Mucosa of rectum (tissue), 2 donors: ENCODE measurements at regions not wholly inside any gene's neighbourhood (a gene's known extent, or its start where the extent isn't known, plus 50 kb on each side); places are given as distances from the start of the nearest gene placed in this dataset.

Source experiments
- H3K27ac ChIP-seq, 2 donors: one replicate each; pipeline ENCODE4 v1.7.0; 2013; ENCODE audit warnings: inconsistent platforms in 2 of 2, low read depth in 2 of 2, low read length in 2 of 2
- H3K27me3 ChIP-seq, 2 donors: one replicate each; pipeline ENCODE4 v1.7.0; 2013; ENCODE audit warnings: low read length in 2 of 2; ENCODE audit not compliant: control insufficient read depth in 2 of 2, insufficient read depth in 2 of 2
- H3K36me3 ChIP-seq, 2 donors: one replicate each; pipeline ENCODE4 v1.7.0; 2013; ENCODE audit warnings: low read length in 2 of 2; ENCODE audit not compliant: control insufficient read depth in 2 of 2, insufficient read depth in 2 of 2
- H3K4me1 ChIP-seq, 2 donors: one replicate each; pipeline ENCODE4 v1.7.0; 2013; ENCODE audit warnings: low read length in 2 of 2, mild to moderate bottlenecking in 1 of 2; ENCODE audit not compliant: control insufficient read depth in 2 of 2, insufficient read depth in 2 of 2
- H3K4me3 ChIP-seq, 2 donors: one replicate each; pipeline ENCODE4 v1.7.0; 2013; ENCODE audit warnings: low read length in 2 of 2
- H3K9ac ChIP-seq, 2 donors: one replicate each; pipeline ENCODE4 v1.7.0; 2013; ENCODE audit warnings: low read length in 2 of 2, low read depth in 1 of 2, mild to moderate bottlenecking in 1 of 2
- H3K9me3 ChIP-seq, 2 donors: one replicate each; pipeline ENCODE4 v1.7.0; 2013; ENCODE audit warnings: low read length in 2 of 2; ENCODE audit not compliant: control insufficient read depth in 2 of 2
- donor health status: healthy.
- donor health status: Normal muscosa, but diverticular disease.

DNA sequence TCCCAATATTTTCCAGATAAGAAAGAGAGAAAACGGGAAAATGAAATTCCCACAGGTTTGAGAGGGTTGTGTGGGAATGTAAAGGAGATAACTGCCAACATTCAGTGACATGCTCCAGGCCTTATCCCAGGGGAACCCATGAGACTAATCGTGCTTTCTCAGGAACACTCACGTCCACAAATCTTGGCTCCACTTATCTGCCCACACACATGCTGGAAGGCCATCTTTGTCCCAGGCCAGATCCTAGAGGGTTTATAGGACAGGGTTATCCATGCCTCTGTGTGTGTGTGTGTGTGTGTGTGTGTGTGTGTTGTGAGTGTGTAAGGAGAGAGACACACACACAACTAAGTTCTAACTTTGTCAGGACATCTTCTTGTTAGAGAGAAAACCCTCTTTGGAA, 182.2 kb upstream of the E2F7 start:
- H3K27ac ChIP-seq: no peak overlapping the region
- no peaks in the 10 kb centered on the region for H3K27me3 ChIP-seq
- peaks cover 0 to 3% of the 10 kb centered on the region in 2 donors for H3K4me1 ChIP-seq
- H3K9ac ChIP-seq: no peak overlapping the region
- H3K4me3 ChIP-seq: no peak overlapping the region
- no peaks in the 10 kb centered on the region for H3K9me3 ChIP-seq
- no peaks in the 10 kb centered on the region for H3K36me3 ChIP-seq

DNA sequence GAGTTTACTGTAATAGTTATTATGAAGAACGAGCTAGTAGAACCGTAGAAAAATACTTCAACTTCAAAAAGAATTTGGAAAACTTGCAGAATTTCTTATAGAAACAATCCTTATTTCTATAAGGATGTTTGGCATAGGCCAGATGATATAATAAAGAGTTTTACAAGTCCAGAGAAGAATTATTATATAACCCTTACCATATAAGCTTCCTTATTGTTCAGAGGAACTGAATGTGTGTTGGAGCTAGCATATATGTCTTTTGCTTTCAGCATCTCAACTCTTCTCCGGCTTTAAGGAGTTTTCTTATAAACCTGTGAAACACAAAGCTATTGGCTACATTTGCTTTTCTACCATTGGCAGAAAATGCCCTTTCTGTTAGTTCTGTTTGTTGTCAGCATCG, 178.0 kb upstream of the E2F7 start:
- Histone ChIP-seq H3K9me3 (no peaks in the 10 kb centered on the region), H3K27ac (no peak overlapping the region), H3K4me3 (peak overlapping the region; percentile 38 to 44), H3K27me3 (no peaks in the 10 kb centered on the region), H3K9ac (no peak overlapping the region), H3K36me3 (no peaks in the 10 kb centered on the region), H3K4me1 (peaks cover 0 to 3% of the 10 kb centered on the region in 2 donors)

DNA sequence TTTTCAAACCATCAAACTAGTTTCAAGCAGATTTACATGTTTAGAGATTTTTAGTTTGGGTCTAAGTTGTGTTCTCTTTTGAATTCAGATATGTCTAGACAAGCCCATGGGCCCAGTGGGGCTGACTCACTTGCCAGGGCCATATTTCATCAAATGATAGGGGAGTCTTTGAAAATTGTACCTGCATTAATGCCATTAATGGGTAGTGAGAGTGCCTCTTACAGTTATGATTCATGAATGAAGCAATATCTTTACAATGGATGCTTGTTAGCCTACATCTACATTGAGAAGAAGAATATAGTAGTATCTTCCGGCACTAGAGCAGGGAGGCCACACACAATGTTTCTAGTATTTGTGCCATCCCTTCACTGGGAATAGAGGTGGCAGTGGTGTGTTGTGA, 174.2 kb upstream of the E2F7 start:
- Histone ChIP-seq H3K36me3 (no peaks in the 10 kb centered on the region), H3K27me3 (no peaks in the 10 kb centered on the region), H3K4me1 (peaks cover 0 to 8% of the 10 kb centered on the region in 2 donors), H3K27ac (no peak overlapping the region), H3K4me3 (no peak overlapping the region), H3K9me3 (no peaks in the 10 kb centered on the region), H3K9ac (no peak overlapping the region)

DNA sequence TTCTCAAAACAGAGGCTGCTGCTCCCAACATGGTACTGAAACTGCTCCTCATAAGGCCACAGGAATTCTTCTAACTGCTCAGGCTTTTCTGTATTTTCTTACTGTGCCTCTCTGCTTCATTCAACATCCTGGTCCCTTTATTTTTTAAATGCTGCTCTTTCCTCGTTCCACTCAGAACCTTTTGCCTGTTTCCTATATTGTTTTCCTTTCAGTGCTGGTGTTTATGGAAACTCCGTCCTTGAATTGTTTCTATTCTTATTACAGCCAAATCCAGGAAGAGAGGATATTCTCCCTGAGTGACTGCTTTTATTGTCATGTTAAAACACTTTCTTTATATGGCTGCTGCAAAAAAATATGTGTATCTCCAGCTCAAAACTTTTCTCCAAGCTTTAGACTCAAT, 173.0 kb upstream of the E2F7 start:
- Histone ChIP-seq H3K36me3 (no peaks in the 10 kb centered on the region), H3K27me3 (no peaks in the 10 kb centered on the region), H3K4me1 (peaks cover 0 to 8% of the 10 kb centered on the region in 2 donors), H3K9me3 (no peaks in the 10 kb centered on the region), H3K4me3 (no peak overlapping the region), H3K9ac (no peak overlapping the region), H3K27ac (no peak overlapping the region)

DNA sequence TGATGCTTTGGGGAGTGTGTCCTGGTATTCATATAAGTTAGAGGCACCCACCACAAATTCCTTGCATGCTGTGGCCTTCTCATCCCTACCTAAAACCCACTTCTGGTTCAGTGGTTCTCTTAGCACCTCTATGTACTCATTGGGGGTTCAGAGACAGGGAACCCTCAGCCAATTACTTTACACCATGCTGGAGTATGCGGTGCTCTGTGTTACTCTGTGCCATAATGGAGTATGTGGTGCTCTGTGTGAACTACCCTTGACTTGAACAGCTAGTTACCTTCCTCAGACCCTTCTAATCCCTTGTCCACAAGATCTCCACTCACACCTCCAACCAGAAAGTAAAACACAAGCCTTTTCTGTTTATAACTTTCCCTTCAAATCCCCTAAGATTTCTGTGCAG, 172.5 kb upstream of the E2F7 start:
- Histone ChIP-seq H3K4me3 (no peak overlapping the region), H3K27me3 (no peaks in the 10 kb centered on the region), H3K36me3 (no peaks in the 10 kb centered on the region), H3K9me3 (no peaks in the 10 kb centered on the region), H3K9ac (no peak overlapping the region), H3K4me1 (peaks cover 0 to 8% of the 10 kb centered on the region in 2 donors), H3K27ac (no peak overlapping the region)

DNA sequence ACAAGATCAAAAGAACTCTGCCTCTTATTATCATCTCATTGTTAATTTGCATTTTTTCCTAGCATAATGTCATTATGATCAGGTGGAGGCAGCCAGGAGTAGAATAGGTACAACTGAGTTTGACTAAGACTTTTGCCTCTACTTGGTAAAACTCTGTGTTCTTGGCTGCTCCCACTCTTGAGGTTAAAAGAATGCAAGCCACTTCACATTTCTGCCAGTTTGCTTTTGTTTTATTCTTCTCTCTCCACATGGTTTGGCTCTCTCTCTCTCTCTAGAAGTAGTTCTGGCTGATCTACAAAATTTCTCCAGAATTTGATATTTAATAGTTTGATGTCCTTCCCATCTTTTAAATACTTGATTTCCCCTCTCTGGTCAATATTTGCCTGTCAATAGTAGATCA, 170.7 kb upstream of the E2F7 start:
- no peak overlapping the region for H3K9ac ChIP-seq
- H3K9me3 ChIP-seq: no peaks in the 10 kb centered on the region
- peaks cover 0 to 5% of the 10 kb centered on the region in 2 donors for H3K4me1 ChIP-seq
- H3K27me3 ChIP-seq: no peaks in the 10 kb centered on the region
- H3K27ac ChIP-seq: no peak overlapping the region
- no peaks in the 10 kb centered on the region for H3K36me3 ChIP-seq
- H3K4me3 ChIP-seq: no peak overlapping the region

DNA sequence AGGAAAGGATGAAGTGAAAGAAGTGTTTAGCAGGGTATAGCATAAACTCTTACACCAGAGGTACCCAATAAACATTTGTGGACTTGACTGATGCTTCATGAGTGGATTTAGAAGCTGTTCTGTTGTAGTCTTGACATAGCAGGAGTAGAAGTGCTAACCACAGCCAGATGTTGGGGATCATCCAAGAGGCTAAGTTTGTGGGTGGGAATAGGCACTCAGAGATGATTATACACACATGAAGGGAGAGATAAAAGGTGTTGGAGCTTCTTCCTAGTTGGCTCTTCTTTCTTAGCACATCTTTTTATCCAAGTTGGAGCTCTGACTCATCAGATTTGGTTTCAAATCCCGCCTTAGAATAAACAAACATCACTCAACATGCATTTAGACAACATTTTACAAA, 166.7 kb upstream of the E2F7 start:
- no peaks in the 10 kb centered on the region for H3K4me1 ChIP-seq
- no peak overlapping the region for H3K4me3 ChIP-seq
- no peaks in the 10 kb centered on the region for H3K36me3 ChIP-seq
- no peaks in the 10 kb centered on the region for H3K27me3 ChIP-seq
- no peaks in the 10 kb centered on the region for H3K9me3 ChIP-seq
- H3K9ac ChIP-seq: no peak overlapping the region
- no peak overlapping the region for H3K27ac ChIP-seq

DNA sequence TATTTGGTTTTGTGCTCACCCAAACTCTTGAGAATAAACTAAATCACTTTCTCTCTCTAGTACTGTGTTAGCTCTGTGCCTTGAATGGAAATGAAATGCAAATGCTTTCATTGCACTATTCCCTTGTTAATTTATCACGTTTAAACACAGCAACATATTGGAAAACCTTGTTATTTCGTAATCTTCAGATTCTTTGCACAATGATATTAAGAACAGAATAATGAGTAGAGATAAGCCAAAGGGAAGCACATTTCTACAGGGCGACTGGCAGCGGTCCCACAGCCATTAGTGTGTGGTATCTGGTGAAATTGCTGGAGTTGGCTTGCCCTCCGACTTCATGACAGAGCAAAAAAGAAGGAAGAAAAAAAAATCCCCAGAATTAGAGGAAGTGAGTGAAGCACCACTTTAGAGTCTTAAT, 166.1 kb upstream of the E2F7 start:
- no peak overlapping the region for H3K27ac ChIP-seq

DNA sequence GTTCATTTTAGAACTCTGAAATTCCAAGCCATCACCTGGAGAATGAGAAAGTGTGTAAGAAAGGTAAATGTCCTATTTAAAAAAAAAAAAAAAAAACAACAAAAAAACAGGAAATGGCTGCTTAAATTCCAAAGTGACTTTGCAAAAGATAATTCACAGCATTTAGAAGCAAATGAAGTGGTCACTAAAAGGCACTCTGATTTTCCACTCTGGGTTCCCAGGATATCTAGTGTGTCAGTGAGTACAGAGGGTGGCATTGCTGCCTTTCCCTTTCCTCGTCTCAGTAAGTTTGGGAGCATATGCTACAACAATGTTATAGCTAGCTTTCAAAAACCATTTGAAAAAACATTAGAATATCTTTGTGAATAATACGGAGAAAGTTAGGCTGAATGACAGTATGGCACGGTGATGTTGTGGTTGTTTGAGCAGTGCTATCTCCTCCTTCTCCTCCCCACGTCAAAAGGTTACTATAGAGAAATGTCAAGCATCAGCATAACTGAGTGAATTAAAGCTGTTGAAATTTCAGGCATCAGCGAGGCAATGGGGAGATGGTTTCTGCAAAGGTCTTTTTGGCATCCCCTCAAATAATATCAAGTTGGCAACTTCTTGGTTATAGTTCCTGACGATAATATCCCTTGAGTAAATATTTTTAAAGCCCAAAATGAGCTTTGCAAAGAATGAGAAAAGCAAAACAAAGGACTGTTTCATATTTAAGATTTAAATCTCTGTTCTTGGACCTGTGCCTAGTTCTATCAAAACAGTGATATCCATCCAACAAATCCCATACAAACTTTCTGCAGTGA, 164.5 kb upstream of the E2F7 start:
- H3K9ac ChIP-seq: no peak overlapping the region
- H3K27me3 ChIP-seq: no peaks in the 10 kb centered on the region
- H3K4me3 ChIP-seq: no peak overlapping the region
- no peaks in the 10 kb centered on the region for H3K4me1 ChIP-seq
- H3K36me3 ChIP-seq: no peaks in the 10 kb centered on the region
- H3K27ac ChIP-seq: no peak overlapping the region
- H3K9me3 ChIP-seq: no peaks in the 10 kb centered on the region

More for the DNA sequence above, 166.1 kb upstream of the E2F7 start:
- Histone ChIP-seq H3K4me1 (no peaks in the 10 kb centered on the region), H3K9ac (no peak overlapping the region), H3K36me3 (no peaks in the 10 kb centered on the region), H3K4me3 (no peak overlapping the region), H3K9me3 (no peaks in the 10 kb centered on the region), H3K27me3 (no peaks in the 10 kb centered on the region)

DNA sequence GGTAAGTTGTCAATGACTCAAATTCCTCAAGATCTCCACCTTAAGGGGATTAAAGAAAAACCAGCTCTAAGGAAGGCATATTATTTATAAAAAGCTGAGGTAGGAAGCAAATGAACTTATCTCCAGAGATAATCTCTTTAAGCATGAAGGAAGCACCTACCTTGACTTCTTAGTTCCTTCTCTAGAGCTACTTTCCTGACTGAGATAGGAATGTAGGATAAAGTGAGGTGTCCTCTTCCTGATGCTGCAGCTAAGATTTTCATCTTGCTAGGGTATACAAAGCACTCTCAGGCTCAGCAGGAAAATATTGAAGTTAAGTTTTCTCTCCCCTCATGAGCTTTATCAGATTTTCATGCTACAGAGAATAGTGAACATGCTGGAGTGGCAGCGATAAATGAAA, 163.0 kb upstream of the E2F7 start:
- Histone ChIP-seq H3K4me1 (no peaks in the 10 kb centered on the region), H3K27ac (no peak overlapping the region), H3K9ac (no peak overlapping the region), H3K27me3 (no peaks in the 10 kb centered on the region), H3K4me3 (no peak overlapping the region), H3K36me3 (no peaks in the 10 kb centered on the region), H3K9me3 (no peaks in the 10 kb centered on the region)
